HG03378 (cell line): ENCODE measurements at regions not wholly inside any gene's neighbourhood (a gene's known extent, or its start where the extent isn't known, plus 50 kb on each side); places are given as distances from the start of the nearest gene placed in this dataset.

Experiments used
- ATAC-seq: cut with Tn5 transposase; IDR thresholded peaks from one replicate; pipeline ENCODE4 v1.9.1; 2021; ENCODE audit warnings: mild to moderate bottlenecking, moderate library complexity; ENCODE audit not compliant: unreplicated experiment

DNA sequence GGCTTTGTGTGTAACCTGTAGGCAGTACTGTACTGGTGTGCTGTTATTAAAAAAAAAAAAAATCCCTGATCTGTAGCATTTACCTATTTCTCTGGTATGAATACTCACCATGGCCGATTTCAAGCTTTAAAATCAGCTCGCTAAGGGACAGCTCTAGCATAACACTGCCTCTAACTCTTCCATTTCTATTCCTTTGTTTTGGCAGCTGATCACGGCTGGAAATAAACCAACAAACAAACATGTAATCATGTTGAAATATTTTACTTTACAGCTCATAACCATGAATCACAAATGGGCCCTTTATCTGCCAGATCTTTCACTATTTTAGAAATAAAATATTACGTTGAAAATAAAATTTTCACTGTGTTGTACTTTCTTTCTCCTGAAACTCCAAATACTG, 60.5 kb upstream of the IL15 start:
- no peak for ATAC-seq

DNA sequence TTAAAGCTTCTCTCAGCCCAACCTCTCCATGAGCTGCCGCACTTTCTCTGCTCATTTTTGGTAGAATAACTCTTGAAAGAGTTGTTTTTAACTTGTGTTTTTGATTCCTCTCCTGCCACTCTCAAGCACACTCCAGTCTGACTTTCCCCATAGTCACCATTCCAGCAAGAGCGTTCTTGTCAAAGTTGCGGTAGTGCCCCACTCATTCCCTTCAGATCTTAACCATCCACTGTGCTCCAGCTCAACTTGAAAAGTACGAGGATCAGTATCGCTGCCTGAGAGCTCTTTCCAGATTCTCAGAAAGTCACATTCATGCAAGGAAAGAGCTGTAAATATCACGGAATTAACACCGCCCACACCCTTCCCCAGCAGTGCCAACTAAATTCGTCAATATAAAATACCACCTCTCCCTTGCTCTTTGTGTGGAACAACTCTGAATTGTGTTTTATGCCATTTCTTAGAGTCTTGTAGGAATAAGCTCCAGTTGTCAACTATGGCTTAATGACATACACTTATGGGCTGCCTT, 59.7 kb upstream of the IL15 start:
- no peak for ATAC-seq

DNA sequence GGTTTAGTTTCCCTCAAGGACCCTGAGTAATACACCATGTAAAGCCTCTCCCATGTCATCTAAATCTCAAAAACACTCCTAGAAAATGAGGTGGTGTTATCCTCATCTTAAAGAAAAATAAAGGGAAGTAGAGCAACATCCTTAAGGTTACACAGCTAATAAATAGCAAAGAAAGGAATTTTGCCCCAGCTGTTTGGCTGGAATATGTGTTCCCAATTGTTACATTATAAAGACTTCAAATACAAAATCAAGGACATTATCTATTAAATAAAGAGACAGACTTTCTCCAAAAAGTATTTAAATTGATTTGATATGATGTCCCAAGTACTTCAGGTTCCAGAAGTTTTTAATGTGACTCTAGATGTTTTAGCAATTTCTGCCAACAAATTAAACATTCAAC, 57.9 kb upstream of the IL15 start:
- no peak for ATAC-seq

DNA sequence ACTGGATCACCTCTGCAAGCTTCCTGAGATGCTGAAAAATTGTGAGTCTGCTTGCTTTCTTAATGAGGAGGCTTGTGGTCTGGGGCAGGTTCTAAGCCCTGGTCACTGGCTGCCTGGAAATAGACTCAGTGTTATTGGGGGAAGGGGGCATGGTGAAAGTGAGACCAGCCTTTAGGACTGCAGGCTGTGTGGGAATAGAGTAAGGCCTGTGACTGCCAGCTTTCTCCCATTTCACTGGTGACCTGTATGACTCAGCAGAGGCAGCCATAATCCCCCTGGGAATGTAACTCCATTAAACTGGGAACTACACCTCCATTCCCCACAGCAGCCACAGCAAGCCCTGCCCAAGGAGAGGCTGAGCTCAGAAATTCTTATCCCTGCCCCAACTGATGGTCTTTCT, 55.9 kb upstream of the IL15 start:
- ATAC-seq: no peak
